ENCODE measurements at regions not wholly inside any gene's neighbourhood (a gene's known extent, or its start where the extent isn't known, plus 50 kb on each side); places are given as distances from the start of the nearest gene placed in this dataset.
"Not testable (repeated sequence)": the region's sequence is repeated elsewhere in the genome, so short reads cannot be mapped to it uniquely, and the experiment has no call there.

DNA sequence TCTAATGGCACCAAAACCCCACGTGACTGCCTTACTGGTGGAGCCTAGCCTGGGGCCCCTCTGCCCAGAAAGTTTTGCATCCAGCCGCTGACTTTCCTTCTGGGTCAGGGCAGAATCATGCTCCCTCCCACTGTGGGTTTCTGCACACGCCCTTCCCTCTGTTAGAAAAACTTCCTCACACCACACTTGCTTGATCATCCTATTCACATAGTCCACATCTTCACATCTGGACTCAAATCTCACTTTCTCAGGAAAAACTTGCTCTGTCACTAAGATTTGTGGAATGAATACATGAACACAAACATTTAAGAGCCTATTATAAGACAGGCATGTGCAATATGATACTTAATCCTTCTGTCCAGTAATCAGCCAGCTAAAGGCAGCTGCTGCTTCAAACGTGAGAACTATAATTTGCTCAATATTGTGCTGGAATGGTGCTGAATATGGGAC lies 274.7 kb downstream of the RND3 start:
- Histone ChIP-seq H3K4me3 (ENCODE audit: low read length) (no peak overlapping the region), H3K9ac (ENCODE audit: low read length) (no peak overlapping the region), H3K27ac (ENCODE audit: low read depth, low read length) (no peak overlapping the region), H3K27me3 (ENCODE audit: control insufficient read depth, insufficient read depth, low read length) (no peaks in the 10 kb centered on the region), H3K36me3 (ENCODE audit: control insufficient read depth, insufficient read depth, low read length) (no peaks in the 10 kb centered on the region), H3K4me1 (ENCODE audit: control insufficient read depth, insufficient read depth, low read length) (peaks cover 4% of the 10 kb centered on the region)

DNA sequence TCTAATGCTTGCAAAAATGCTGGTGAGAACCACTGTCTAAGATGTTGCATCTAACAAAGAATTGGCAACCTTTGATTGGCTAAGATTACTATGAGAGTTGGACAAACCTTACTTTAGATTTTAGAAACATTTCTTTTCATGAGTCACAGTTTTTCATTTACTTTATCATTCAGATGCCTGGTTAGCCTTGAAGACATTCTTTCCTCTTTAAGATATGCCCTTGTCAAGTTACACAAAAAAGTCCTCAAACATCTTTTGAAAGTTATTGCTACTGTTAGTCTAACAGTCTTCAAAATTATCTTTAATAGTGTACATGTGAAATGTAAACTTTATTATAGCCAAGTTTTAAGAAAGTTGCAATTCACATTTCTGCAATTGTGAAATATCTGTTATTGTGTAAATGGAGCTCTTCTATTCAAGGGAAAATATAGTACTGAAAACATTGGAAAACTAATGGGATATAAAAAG lies 276.3 kb downstream of the RND3 start:
- no peak overlapping the region for H3K9ac ChIP-seq (ENCODE audit: low read length)
- H3K27ac ChIP-seq (ENCODE audit: low read depth, low read length): no peak overlapping the region
- H3K36me3 ChIP-seq (ENCODE audit: control insufficient read depth, insufficient read depth, low read length): no peaks in the 10 kb centered on the region
- peaks cover 4% of the 10 kb centered on the region for H3K4me1 ChIP-seq (ENCODE audit: control insufficient read depth, insufficient read depth, low read length)
- no peak overlapping the region for H3K4me3 ChIP-seq (ENCODE audit: low read length)
- no peaks in the 10 kb centered on the region for H3K27me3 ChIP-seq (ENCODE audit: control insufficient read depth, insufficient read depth, low read length)

DNA sequence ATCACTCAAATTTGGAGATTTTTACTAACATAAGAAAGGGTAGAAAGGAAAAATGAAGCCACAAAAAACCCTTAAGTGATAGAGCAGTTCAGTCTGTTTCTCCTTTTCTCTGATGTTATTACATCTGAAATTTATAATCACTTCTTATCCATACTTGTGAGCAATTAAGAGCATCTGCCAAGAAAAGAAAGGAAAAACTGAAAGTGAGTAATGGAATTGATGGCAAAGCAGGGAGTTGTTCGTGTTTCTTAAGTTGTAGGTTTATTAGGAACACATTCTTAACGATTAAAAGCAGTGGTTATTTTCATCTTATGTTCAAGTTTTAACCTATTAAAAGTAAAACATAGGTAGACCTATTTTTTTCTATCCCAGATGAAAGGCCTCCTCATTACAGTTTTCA lies 277.7 kb downstream of the RND3 start:
- no peaks in the 10 kb centered on the region for H3K36me3 ChIP-seq (ENCODE audit: control insufficient read depth, insufficient read depth, low read length)
- no peak overlapping the region for H3K4me3 ChIP-seq (ENCODE audit: low read length)
- H3K27me3 ChIP-seq (ENCODE audit: control insufficient read depth, insufficient read depth, low read length): no peaks in the 10 kb centered on the region
- H3K27ac ChIP-seq (ENCODE audit: low read depth, low read length): no peak overlapping the region
- H3K4me1 ChIP-seq (ENCODE audit: control insufficient read depth, insufficient read depth, low read length): peaks cover 4% of the 10 kb centered on the region
- no peak overlapping the region for H3K9ac ChIP-seq (ENCODE audit: low read length)

DNA sequence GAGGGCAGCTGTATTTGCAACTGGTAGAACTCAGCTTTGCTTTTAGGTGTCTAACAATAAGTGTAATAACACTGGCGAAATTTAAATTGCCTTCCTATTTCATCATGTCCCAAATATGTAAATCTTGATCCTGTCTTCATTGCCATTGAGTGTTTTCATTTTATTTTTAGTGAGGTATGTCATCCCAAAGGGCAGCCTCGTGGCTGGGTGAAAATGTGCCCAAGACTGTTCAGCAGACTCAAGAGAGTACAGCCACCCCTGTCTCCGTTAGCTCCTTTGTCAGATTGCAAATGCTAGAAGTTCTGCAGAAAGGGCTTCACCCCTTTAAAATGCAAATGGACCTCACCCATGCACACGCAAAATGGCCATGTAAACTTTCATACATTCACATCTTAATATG lies 278.8 kb downstream of the RND3 start:
- Histone ChIP-seq H3K4me3 (ENCODE audit: low read length) (no peak overlapping the region), H3K4me1 (ENCODE audit: control insufficient read depth, insufficient read depth, low read length) (peaks cover 4% of the 10 kb centered on the region), H3K27ac (ENCODE audit: low read depth, low read length) (no peak overlapping the region), H3K36me3 (ENCODE audit: control insufficient read depth, insufficient read depth, low read length) (no peaks in the 10 kb centered on the region), H3K27me3 (ENCODE audit: control insufficient read depth, insufficient read depth, low read length) (no peaks in the 10 kb centered on the region), H3K9ac (ENCODE audit: low read length) (no peak overlapping the region)

DNA sequence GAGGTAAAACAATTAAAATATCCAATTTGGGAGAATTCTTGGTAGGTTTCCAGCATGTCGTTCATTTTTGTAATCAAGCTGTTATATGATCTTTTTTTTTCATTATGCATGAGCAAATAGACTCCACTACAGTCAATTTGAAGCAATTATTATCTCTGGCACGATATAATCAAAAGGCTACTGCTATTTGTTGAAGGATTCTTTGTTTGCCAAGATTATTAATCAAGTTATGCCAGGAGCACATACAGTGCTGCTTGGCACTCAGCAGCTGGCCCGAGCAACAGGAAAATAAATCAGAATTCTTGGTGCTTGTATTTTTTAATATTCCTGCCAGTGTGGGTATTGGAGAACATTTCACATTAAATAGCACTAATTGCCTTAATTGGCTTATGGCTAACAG lies 279.5 kb downstream of the RND3 start:
- H3K4me3 ChIP-seq (ENCODE audit: low read length): no peak overlapping the region
- H3K27me3 ChIP-seq (ENCODE audit: control insufficient read depth, insufficient read depth, low read length): no peaks in the 10 kb centered on the region
- no peak overlapping the region for H3K27ac ChIP-seq (ENCODE audit: low read depth, low read length)
- H3K9ac ChIP-seq (ENCODE audit: low read length): no peak overlapping the region
- peaks cover 4% of the 10 kb centered on the region for H3K4me1 ChIP-seq (ENCODE audit: control insufficient read depth, insufficient read depth, low read length)
- no peaks in the 10 kb centered on the region for H3K36me3 ChIP-seq (ENCODE audit: control insufficient read depth, insufficient read depth, low read length)

DNA sequence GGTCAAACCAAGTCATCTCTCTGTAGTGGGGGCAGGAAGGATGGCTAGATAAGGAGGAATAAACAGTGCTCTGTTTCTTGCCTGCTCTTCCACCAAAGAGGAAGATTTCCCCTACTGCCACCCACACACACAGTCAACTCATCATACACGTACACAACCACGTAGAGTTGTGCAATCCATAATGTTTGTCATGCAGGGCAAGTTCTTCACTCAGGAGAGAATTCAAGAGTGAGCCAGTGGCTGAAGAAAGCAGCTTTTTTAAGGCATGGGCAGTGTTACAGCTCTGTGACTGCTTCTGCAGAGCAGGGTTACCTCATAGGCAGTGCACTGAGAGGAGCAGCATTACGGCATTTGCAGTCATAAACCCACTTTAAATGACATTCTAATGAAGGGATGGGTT lies 283.0 kb downstream of the RND3 start:
- Histone ChIP-seq H3K27ac (ENCODE audit: low read depth, low read length) (no peak overlapping the region), H3K4me3 (ENCODE audit: low read length) (no peak overlapping the region), H3K4me1 (ENCODE audit: control insufficient read depth, insufficient read depth, low read length) (peaks cover 4% of the 10 kb centered on the region), H3K36me3 (ENCODE audit: control insufficient read depth, insufficient read depth, low read length) (no peaks in the 10 kb centered on the region), H3K27me3 (ENCODE audit: control insufficient read depth, insufficient read depth, low read length) (no peaks in the 10 kb centered on the region), H3K9ac (ENCODE audit: low read length) (no peak overlapping the region)

DNA sequence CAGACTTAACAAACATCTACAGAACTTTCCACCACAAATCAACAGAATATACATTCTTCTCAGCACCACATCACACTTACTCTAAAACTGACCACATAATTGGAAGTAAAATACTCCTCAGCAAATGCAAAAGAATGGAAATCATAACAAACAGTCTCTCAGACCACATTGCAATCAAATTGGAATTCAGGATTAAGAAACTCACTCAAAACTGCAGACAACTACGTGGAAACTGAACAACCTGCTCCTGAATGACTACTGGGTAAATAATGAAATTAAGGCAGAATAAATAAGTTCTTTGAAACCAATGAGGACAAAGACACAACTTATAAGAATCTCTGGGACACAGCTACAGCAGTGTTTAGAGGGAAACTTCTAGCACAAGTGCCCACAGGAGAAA lies 292.7 kb downstream of the RND3 start:
- H3K4me1 ChIP-seq (ENCODE audit: control insufficient read depth, insufficient read depth, low read length): not testable (repeated sequence)

DNA sequence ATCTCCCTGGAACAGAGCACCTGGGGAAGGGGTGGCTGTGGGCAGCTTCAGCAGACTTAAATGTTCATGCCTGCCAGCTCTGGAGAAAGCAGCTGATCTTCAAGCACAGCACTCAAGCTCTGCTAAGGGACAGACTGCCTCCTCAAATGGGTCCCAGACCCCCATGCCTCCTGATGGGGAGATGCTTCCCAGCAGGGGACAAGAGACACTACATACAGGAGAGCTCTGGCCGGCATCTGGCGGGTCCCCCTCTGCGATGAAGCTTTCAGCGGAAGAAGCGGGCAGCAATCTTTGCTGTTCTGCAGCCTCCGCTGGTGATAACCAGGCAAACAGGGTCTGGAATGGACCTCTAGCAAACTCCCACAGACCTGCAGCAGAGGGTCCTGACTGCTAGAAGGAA lies 294.8 kb downstream of the RND3 start:
- H3K9ac ChIP-seq (ENCODE audit: low read length): no peak overlapping the region
- H3K27me3 ChIP-seq (ENCODE audit: control insufficient read depth, insufficient read depth, low read length): no peaks in the 10 kb centered on the region
- H3K36me3 ChIP-seq (ENCODE audit: control insufficient read depth, insufficient read depth, low read length): no peaks in the 10 kb centered on the region
- H3K27ac ChIP-seq (ENCODE audit: low read depth, low read length): no peak overlapping the region
- no peak overlapping the region for H3K4me3 ChIP-seq (ENCODE audit: low read length)
- H3K4me1 ChIP-seq (ENCODE audit: control insufficient read depth, insufficient read depth, low read length): no peaks in the 10 kb centered on the region

More for the DNA sequence above, 292.7 kb downstream of the RND3 start:
- H3K9ac ChIP-seq (ENCODE audit: low read length); H3K27me3 ChIP-seq (ENCODE audit: control insufficient read depth, insufficient read depth, low read length); H3K36me3 ChIP-seq (ENCODE audit: control insufficient read depth, insufficient read depth, low read length); H3K4me3 ChIP-seq (ENCODE audit: low read length); H3K27ac ChIP-seq (ENCODE audit: low read depth, low read length): not testable (repeated sequence)

DNA sequence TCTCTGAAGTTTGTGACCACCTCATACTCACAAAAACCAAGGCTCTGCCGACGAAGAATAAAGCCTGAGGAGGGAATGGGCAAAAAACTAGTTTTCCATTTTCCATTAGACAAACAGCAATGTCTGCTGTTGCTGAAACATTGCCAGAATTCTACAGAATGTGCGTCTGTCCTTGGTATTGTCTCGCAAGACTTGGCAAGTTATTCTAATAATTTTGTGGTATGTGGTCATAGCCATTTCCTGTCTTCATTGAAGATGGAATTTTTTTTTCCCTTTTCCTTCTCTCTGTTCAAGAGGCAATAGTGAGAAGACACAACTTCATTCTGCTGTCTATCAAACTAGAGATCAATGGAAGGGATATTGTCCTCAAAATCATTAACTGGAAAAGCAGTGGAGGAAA lies 296.1 kb downstream of the RND3 start:
- Histone ChIP-seq H3K36me3 (ENCODE audit: control insufficient read depth, insufficient read depth, low read length) (no peaks in the 10 kb centered on the region), H3K27me3 (ENCODE audit: control insufficient read depth, insufficient read depth, low read length) (no peaks in the 10 kb centered on the region), H3K9ac (ENCODE audit: low read length) (no peak overlapping the region), H3K4me3 (ENCODE audit: low read length) (no peak overlapping the region), H3K4me1 (ENCODE audit: control insufficient read depth, insufficient read depth, low read length) (no peaks in the 10 kb centered on the region), H3K27ac (ENCODE audit: low read depth, low read length) (no peak overlapping the region)

DNA sequence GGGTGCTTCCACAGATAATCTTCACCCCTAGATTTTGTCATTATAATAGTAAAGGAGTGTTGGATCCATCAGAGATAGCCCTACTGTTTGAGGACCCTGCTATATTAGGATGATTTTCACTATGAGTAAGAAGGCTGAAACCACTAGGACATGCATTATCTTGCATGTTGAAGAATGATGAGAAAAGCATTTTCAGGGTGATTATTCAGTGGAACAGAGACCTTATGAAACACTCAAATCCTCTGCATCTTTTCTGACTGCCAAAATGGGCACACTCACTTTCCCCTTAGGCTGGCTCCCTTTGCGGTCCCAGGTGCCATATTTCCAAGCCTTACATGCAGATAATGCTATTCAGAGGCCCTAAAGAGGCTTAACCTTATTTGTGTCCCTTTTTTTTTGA lies 296.9 kb downstream of the RND3 start:
- H3K4me1 ChIP-seq (ENCODE audit: control insufficient read depth, insufficient read depth, low read length): no peaks in the 10 kb centered on the region

DNA sequence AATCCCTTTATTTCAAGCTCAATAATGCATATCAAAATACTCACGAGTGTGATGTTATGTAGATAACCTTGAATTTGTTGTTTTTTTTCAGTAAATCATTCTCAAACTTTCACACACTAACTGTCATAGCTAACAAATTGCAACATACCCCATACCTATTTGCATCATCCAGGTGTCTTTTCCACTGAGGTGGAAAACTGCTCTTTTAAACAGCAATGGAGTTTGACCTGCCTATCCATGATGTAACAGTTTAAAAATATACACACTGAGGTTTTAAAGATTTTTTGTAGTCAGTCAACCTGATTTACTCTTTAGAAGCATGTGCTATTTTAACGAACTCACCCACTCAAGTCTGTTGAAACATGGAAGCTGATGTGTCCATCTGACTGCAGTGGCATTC lies 298.7 kb downstream of the RND3 start:
- no peaks in the 10 kb centered on the region for H3K4me1 ChIP-seq (ENCODE audit: control insufficient read depth, insufficient read depth, low read length)
- no peaks in the 10 kb centered on the region for H3K36me3 ChIP-seq (ENCODE audit: control insufficient read depth, insufficient read depth, low read length)
- H3K27me3 ChIP-seq (ENCODE audit: control insufficient read depth, insufficient read depth, low read length): no peaks in the 10 kb centered on the region
- no peak overlapping the region for H3K9ac ChIP-seq (ENCODE audit: low read length)
- no peak overlapping the region for H3K27ac ChIP-seq (ENCODE audit: low read depth, low read length)
- no peak overlapping the region for H3K4me3 ChIP-seq (ENCODE audit: low read length)

More for the DNA sequence above, 296.9 kb downstream of the RND3 start:
- H3K27me3 ChIP-seq (ENCODE audit: control insufficient read depth, insufficient read depth, low read length): no peaks in the 10 kb centered on the region
- no peaks in the 10 kb centered on the region for H3K36me3 ChIP-seq (ENCODE audit: control insufficient read depth, insufficient read depth, low read length)
- H3K27ac ChIP-seq (ENCODE audit: low read depth, low read length): no peak overlapping the region
- no peak overlapping the region for H3K9ac ChIP-seq (ENCODE audit: low read length)
- no peak overlapping the region for H3K4me3 ChIP-seq (ENCODE audit: low read length)

DNA sequence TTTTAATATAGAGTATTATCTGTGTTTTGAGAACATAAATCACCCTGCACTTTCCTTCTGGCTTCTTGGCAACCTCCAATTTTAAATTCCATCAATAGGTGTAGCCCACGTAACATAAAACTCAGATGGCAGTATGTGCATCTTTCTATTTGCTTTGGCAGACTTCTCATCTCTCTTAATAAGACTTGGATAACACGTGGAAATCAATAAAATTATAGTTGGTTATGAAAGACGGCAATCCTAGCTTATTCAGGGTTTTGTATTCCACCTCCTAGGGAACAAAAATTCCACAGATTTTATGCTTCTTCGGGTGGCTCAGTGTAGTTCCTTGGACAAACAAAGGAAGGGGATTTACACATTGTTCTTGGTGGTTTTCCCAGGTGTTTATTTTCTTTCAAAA lies 299.3 kb downstream of the RND3 start:
- Histone ChIP-seq H3K9ac (ENCODE audit: low read length) (no peak overlapping the region), H3K36me3 (ENCODE audit: control insufficient read depth, insufficient read depth, low read length) (no peaks in the 10 kb centered on the region), H3K4me1 (ENCODE audit: control insufficient read depth, insufficient read depth, low read length) (no peaks in the 10 kb centered on the region)

DNA sequence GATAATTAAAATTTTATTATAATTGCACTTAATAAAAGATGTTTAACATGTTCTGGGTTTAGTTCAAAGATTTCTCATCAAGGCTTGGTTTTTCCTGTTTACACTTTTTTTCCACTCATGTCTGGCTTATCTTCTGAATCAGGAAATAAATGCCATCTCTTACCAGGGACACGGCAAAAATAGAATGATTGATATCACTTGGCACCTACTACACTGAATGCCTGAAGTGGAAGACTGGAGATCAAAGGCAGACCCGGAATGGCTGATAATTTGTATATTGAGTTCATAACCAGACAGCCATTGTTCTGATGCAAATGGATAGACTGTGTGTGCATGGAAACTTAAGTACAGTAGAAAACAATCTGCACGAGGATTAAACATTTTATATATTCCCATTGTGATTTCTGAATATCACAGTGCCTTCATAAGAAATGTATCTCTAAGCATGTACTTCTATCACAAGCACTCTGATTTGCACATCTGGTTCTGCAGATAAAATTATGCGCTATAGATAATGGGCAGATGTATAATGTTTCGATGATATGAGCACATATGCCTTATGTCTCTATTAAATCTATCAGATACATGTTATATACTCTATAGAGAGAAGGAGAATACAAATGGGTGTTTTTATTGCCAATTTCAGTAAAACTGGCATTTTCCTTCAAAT lies 304.8 kb downstream of the RND3 start:
- Histone ChIP-seq H3K4me1 (ENCODE audit: control insufficient read depth, insufficient read depth, low read length) (no peaks in the 10 kb centered on the region), H3K4me3 (ENCODE audit: low read length) (no peak overlapping the region), H3K36me3 (ENCODE audit: control insufficient read depth, insufficient read depth, low read length) (no peaks in the 10 kb centered on the region)

More for the DNA sequence above, 299.3 kb downstream of the RND3 start:
- no peak overlapping the region for H3K4me3 ChIP-seq (ENCODE audit: low read length)
- no peak overlapping the region for H3K27ac ChIP-seq (ENCODE audit: low read depth, low read length)
- H3K27me3 ChIP-seq (ENCODE audit: control insufficient read depth, insufficient read depth, low read length): no peaks in the 10 kb centered on the region

More for the DNA sequence above, 304.8 kb downstream of the RND3 start:
- Histone ChIP-seq H3K27me3 (ENCODE audit: control insufficient read depth, insufficient read depth, low read length) (no peaks in the 10 kb centered on the region), H3K9ac (ENCODE audit: low read length) (no peak overlapping the region), H3K27ac (ENCODE audit: low read depth, low read length) (no peak overlapping the region)

All from rectal smooth muscle tissue (tissue), 1 donor.